Stimulated activated naive CD4-positive, alpha-beta T cell (primary cell): ENCODE measurements at regions not wholly inside any gene's neighbourhood (a gene's known extent, or its start where the extent isn't known, plus 50 kb on each side); places are given as distances from the start of the nearest gene placed in this dataset.

Source experiments
- DNase-seq, 6 experiments: peaks; one replicate each; lab custom pipeline; 2025; lab: John Stamatoyannopoulos, UW

GRCh38 chr18:33957707-33958106, 267.0 kb downstream of the NOL4 start:
- no peak for DNase-seq

- DNase-seq: no peak
These were observed 273.7 kb downstream of the NOL4 start for GRCh38 chr18:33951031-33951430.

GRCh38 chr18:33946336-33946735, 278.4 kb downstream of the NOL4 start:
- DNase-seq: no peak

GRCh38 chr18:33944493-33944892, 280.2 kb downstream of the NOL4 start:
- no peak for DNase-seq

GRCh38 chr18:33937270-33937816, 287.4 kb downstream of the NOL4 start:
- DNase-seq: no peak

GRCh38 chr18:33934258-33934657, 290.5 kb downstream of the NOL4 start:
- no peak for DNase-seq

GRCh38 chr18:33928231-33928630, 296.5 kb downstream of the NOL4 start:
- DNase-seq: no peak

- DNase-seq: no peak
These were observed 300.1 kb downstream of the NOL4 start for GRCh38 chr18:33924576-33924975.

GRCh38 chr18:33923980-33924379, 300.7 kb downstream of the NOL4 start:
- no peak for DNase-seq

GRCh38 chr18:33918571-33918970, 306.1 kb downstream of the NOL4 start:
- DNase-seq: no peak

GRCh38 chr18:33916200-33916599, 308.5 kb downstream of the NOL4 start:
- DNase-seq: no peak

- no peak for DNase-seq
These were observed 310.3 kb downstream of the NOL4 start for GRCh38 chr18:33914399-33914798.

GRCh38 chr18:33906046-33906445, 318.7 kb downstream of the NOL4 start:
- no peak for DNase-seq

- DNase-seq: no peak
These were observed 322.7 kb downstream of the NOL4 start for GRCh38 chr18:33901894-33902512.

GRCh38 chr18:33900638-33901037, 322.6 kb downstream of the ASXL3 start:
- no peak for DNase-seq

- DNase-seq: no peak
These were observed 320.4 kb downstream of the ASXL3 start for GRCh38 chr18:33898427-33898826.

- DNase-seq: no peak
These were observed 300.2 kb downstream of the ASXL3 start for GRCh38 chr18:33878213-33878612.

- DNase-seq: no peak
These were observed 297.1 kb downstream of the ASXL3 start for GRCh38 chr18:33875029-33875565.

- no peak for DNase-seq
These were observed 295.1 kb downstream of the ASXL3 start for GRCh38 chr18:33873112-33873511.

- no peak for DNase-seq
These were observed 293.5 kb downstream of the ASXL3 start for GRCh38 chr18:33871363-33872025.

GRCh38 chr18:33870059-33870458, 292.0 kb downstream of the ASXL3 start:
- no peak for DNase-seq

- DNase-seq: no peak
These were observed 288.4 kb downstream of the ASXL3 start for GRCh38 chr18:33866386-33866785.

GRCh38 chr18:33863912-33864311, 285.9 kb downstream of the ASXL3 start:
- no peak for DNase-seq

GRCh38 chr18:33854827-33855139, 276.8 kb downstream of the ASXL3 start:
- DNase-seq: no peak
